ENCODE measurements at regions not wholly inside any gene's neighbourhood (a gene's known extent, or its start where the extent isn't known, plus 50 kb on each side); places are given as distances from the start of the nearest gene placed in this dataset.

- Histone ChIP-seq H3K36me3 (no peaks in the 10 kb centered on the region), H3K4me3 (no peak overlapping the region), H3K27ac (no peak overlapping the region), H3K9me3 (no peaks in the 10 kb centered on the region), H3K4me1 (peaks cover 0 to 28% (median 3%) of the 10 kb centered on the region in 3 donors), H3K27me3 (no peaks in the 10 kb centered on the region)
- ATAC-seq, result no peak
- WGBS, 2 donors (ENCODE audit: low coverage in 1 of 2), result 84 to 90% methylated on average over 2 of the region's 2 CpGs
- TF ChIP-seq, protein P1, sequence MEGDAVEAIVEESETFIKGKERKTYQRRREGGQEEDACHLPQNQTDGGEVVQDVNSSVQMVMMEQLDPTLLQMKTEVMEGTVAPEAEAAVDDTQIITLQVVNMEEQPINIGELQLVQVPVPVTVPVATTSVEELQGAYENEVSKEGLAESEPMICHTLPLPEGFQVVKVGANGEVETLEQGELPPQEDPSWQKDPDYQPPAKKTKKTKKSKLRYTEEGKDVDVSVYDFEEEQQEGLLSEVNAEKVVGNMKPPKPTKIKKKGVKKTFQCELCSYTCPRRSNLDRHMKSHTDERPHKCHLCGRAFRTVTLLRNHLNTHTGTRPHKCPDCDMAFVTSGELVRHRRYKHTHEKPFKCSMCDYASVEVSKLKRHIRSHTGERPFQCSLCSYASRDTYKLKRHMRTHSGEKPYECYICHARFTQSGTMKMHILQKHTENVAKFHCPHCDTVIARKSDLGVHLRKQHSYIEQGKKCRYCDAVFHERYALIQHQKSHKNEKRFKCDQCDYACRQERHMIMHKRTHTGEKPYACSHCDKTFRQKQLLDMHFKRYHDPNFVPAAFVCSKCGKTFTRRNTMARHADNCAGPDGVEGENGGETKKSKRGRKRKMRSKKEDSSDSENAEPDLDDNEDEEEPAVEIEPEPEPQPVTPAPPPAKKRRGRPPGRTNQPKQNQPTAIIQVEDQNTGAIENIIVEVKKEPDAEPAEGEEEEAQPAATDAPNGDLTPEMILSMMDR (IDR thresholded peaks at IDR 0.05), result no peak
- no peak for TF ChIP-seq POLR2A (IDR thresholded peaks at IDR 0.05)
- TF ChIP-seq EP300 (IDR thresholded peaks at IDR 0.05), result no peak
- TF ChIP-seq POLR2AphosphoS5 (IDR thresholded peaks at IDR 0.05), result no peak
Observed at GRCh38 chr4:155514628-155515027, 137.9 kb upstream of the MAP9 start.

- H3K4me1 ChIP-seq, result peaks cover 0 to 35% (median 3%) of the 10 kb centered on the region in 3 donors
- peak; percentile 48 for ATAC-seq
- H3K4me3 ChIP-seq, result no peak overlapping the region
- 44 to 63% methylated on average over 5 of the region's 5 CpGs for WGBS, 2 donors (ENCODE audit: low coverage in 1 of 2)
- no peak overlapping the region for H3K27ac ChIP-seq
- no peaks in the 10 kb centered on the region for H3K36me3 ChIP-seq
- H3K9me3 ChIP-seq, result no peaks in the 10 kb centered on the region
- no peak for TF ChIP-seq POLR2AphosphoS5 (IDR thresholded peaks at IDR 0.05)
- TF ChIP-seq EP300 (IDR thresholded peaks at IDR 0.05), result no peak
- TF ChIP-seq, protein P1 (IDR thresholded peaks at IDR 0.05), result no peak
- TF ChIP-seq POLR2A (IDR thresholded peaks at IDR 0.05), result no peak
- no peaks in the 10 kb centered on the region for H3K27me3 ChIP-seq
Observed at GRCh38 chr4:155512817-155513216, 136.1 kb upstream of the MAP9 start.

GRCh38 chr4:155512046-155512445, 135.3 kb upstream of the MAP9 start:
- peak overlapping the region in 1 of 4 donors; percentile 35 for H3K27ac ChIP-seq
- no peaks in the 10 kb centered on the region for H3K9me3 ChIP-seq
- no peak overlapping the region for H3K4me3 ChIP-seq
- 83 to 100% methylated on average over 1 of the region's 1 CpG for WGBS, 2 donors (ENCODE audit: low coverage in 1 of 2)
- H3K4me1 ChIP-seq, result peaks cover 0 to 38% (median 3%) of the 10 kb centered on the region in 3 donors
- TF ChIP-seq POLR2AphosphoS5 (IDR thresholded peaks at IDR 0.05) (no peak), POLR2A (IDR thresholded peaks at IDR 0.05) (no peak), EP300 (IDR thresholded peaks at IDR 0.05) (no peak)
- TF ChIP-seq, protein P1 (IDR thresholded peaks at IDR 0.05), result no peak
- no peak for ATAC-seq
- no peaks in the 10 kb centered on the region for H3K27me3 ChIP-seq
- no peaks in the 10 kb centered on the region for H3K36me3 ChIP-seq

DNA sequence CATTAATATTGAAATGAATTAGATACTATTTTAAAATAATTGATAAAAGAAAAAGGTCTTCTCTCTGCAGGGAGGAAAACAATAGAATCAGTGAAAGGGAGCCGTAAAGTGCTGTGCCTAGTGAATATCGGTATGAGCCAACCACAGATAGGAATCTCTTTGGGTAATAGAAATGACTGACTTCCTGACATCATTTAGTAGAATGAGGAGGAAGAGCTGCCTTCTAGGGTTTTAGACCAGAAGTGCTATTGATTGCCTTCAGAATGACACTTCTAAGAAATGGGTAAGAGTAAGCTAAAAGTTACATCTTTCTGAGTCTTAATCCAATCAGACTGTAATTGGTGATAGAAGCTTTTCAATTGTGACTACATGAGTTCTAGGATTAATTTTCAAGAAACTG, 134.0 kb upstream of the MAP9 start:
- H3K4me1 ChIP-seq, result peaks cover 0 to 50% (median 3%) of the 10 kb centered on the region in 3 donors
- ATAC-seq, result no peak
- H3K9me3 ChIP-seq, result no peaks in the 10 kb centered on the region
- TF ChIP-seq, protein P1 (IDR thresholded peaks at IDR 0.05), result no peak
- TF ChIP-seq POLR2A (IDR thresholded peaks at IDR 0.05) (no peak), EP300 (IDR thresholded peaks at IDR 0.05) (no peak), POLR2AphosphoS5 (IDR thresholded peaks at IDR 0.05) (no peak)
- H3K36me3 ChIP-seq, result no peaks in the 10 kb centered on the region
- 44 to 100% methylated on average over 1 to 2 of the region's 2 CpGs for WGBS, 2 donors (ENCODE audit: low coverage in 1 of 2)
- H3K27ac ChIP-seq, result no peak overlapping the region
- no peaks in the 10 kb centered on the region for H3K27me3 ChIP-seq
- no peak overlapping the region for H3K4me3 ChIP-seq

GRCh38 chr4:155509555-155509954, 132.8 kb upstream of the MAP9 start:
- no peak for ATAC-seq
- Histone ChIP-seq H3K4me1 (peaks cover 0 to 50% (median 3%) of the 10 kb centered on the region in 3 donors), H3K36me3 (no peaks in the 10 kb centered on the region), H3K9me3 (no peaks in the 10 kb centered on the region), H3K27ac (peak overlapping the region in 1 of 4 donors; percentile 45), H3K4me3 (no peak overlapping the region), H3K27me3 (no peaks in the 10 kb centered on the region)
- TF ChIP-seq POLR2A (IDR thresholded peaks at IDR 0.05), result no peak
- TF ChIP-seq, protein P1 (IDR thresholded peaks at IDR 0.05), result no peak
- no peak for TF ChIP-seq POLR2AphosphoS5 (IDR thresholded peaks at IDR 0.05)
- no peak for TF ChIP-seq EP300 (IDR thresholded peaks at IDR 0.05)

All from gastroesophageal sphincter (tissue), 4 donors.